DMS53 treated with DMSO at 0.1 percent for 48 hours (cell line): ENCODE measurements at regions not wholly inside any gene's neighbourhood (a gene's known extent, or its start where the extent isn't known, plus 50 kb on each side); places are given as distances from the start of the nearest gene placed in this dataset.

Experiments used
- DNase-seq: peaks from one replicate; lab custom pipeline; 2025; ENCODE audit not compliant: unreplicated experiment; lab: John Stamatoyannopoulos, UW

- DNase-seq: no peak
Measured at GRCh38 chr1:234886081-234886984, 242.3 kb downstream of the TOMM20 start.

GRCh38 chr1:234885601-234886000 lies 243.0 kb downstream of the TOMM20 start:
- DNase-seq: no peak

DNA sequence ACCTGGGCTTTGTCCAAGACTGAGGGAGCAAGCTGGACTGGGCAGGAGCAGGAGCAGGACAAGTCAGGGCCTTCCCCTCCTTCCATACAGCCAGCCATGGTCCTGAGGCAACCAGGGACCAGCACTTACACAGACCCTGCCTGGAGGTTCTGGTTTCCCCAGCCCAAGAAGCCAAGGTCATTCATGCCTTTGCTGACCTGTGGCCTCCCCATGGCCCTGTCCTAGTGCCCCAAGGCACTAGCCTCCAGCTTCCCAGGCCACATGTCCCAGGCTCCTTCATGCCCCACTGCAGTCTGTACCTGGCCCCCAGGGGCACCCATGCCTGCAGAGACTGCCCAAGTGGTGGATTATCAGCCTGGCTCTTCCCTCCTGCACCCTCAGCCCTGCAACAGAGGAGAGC lies 243.9 kb downstream of the TOMM20 start:
- no peak for DNase-seq

- DNase-seq: no peak
Measured at GRCh38 chr1:234884006-234884405, 244.6 kb downstream of the TOMM20 start.

DNA sequence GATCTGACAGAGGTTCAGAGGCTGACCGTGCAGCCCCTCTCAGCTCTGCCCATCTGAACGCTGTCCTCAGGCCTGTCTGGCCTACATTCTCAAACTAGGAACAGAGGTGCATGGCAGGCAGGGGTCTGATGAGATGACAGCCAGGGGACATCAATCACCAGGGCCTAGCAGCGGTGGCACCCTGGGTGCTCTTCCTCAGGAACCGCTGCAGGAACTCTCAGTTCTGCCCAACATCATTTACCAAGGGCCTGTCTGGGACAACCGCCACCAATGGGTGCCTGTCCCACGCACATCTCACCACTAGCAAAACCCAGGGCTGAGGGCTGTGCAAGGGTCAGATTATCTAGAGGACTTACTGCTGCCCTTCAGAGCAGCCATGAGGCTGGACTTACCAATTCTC lies 245.7 kb downstream of the TOMM20 start:
- DNase-seq: no peak

DNA sequence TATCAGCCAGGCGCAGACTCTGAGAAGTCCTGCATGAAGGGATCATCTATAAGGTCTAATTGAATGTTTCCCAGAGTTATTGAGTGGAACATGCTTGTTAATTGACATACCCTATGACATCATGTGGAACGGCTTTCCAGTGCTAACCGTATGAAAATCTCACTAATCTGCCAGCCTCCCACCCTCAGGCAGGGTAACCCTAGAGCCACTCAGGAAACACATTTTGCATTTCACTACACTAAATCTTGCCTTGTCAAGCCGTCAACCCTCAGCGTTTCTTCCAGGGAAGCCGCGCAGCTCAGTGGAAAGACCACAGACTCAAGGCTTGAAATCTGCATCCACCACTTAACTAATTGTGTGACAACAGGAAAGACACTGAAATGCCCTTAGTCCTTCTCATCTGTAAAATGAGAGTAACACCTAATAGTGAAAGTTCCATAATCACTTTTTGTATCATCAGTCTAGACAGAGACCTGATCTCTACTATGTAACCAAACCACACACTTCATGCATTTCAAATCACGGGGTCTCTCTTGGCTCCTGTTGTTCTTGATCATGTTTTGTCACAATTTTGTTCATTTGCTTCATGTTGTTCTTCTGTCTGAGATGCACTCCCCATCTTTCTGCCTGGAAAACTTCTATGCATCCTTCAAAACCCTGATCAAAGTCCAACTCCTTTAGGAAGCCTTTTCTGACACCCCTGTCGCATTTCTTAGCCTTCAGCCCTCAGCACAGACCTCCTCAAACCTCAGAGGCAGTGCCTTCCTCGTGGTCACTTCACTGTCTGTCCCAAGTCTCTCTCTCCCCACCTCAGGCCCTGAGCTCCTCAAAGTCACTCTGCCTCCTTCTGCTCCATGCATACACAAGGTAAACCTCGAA lies 246.5 kb downstream of the TOMM20 start:
- DNase-seq: no peak

DNA sequence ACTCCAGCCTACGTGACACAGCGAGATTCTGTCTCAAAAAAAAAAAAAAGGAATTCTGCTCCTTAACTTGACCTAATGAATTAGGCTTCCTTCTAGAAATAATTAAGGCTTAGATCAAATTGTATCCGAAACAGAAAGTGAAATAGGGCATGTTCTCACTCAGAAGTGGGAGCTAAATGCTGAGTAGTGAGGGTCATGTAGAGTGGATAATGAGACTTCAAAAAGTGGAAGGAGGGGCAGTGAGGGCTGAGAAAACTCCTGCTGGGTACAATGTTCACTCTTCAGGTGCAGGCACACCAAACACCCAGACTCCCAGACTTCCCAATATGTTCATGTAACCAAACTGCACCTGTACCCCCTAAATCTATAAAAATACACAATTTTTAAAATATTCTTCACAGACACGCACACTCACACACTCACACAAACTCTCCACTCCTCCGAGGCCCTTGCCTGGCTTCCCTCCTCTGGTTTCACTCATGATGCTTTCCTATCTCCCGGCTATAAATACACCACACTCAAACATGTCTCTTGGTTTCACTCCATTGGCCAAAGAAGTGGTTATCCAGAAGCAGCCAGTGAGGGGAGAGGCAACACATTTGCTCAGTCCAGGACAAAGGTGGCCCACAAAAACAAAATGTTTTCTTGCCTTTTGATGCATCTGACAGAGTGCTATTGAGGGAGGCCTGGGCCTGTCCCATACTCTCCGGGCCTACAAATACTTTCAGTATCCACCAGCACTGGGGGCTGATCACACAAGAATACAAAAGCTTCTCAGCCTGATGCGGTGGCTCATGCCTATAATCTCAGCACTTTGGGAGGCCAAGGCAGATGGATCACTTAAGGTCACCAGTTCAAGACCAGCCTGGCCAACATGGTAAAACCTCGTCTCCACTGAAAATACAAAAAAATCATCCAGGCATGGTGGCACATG lies 249.2 kb downstream of the TOMM20 start:
- peak; percentile 58 for DNase-seq

DNA sequence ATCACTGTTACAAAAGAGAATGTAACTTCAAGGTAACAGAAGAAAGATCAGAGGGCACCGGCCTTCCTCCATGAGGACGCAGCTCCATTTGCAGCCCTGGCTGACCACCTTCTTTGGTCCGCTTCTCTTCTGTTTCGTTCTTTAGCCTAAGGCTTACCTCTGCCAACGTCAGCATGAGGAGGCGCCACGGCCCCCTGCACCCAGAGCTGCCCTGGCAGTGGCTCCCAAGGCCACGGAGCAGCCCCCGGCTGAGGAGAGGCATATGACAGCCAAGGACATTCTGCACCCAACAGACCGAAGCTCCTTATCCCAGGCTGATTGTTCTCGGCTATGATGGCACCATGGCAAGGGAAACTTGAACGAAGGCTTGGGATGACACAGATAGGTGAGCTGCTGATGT lies 250.3 kb downstream of the TOMM20 start:
- DNase-seq: no peak

- no peak for DNase-seq
Measured at GRCh38 chr1:234877761-234878160, 250.9 kb downstream of the TOMM20 start.

DNA sequence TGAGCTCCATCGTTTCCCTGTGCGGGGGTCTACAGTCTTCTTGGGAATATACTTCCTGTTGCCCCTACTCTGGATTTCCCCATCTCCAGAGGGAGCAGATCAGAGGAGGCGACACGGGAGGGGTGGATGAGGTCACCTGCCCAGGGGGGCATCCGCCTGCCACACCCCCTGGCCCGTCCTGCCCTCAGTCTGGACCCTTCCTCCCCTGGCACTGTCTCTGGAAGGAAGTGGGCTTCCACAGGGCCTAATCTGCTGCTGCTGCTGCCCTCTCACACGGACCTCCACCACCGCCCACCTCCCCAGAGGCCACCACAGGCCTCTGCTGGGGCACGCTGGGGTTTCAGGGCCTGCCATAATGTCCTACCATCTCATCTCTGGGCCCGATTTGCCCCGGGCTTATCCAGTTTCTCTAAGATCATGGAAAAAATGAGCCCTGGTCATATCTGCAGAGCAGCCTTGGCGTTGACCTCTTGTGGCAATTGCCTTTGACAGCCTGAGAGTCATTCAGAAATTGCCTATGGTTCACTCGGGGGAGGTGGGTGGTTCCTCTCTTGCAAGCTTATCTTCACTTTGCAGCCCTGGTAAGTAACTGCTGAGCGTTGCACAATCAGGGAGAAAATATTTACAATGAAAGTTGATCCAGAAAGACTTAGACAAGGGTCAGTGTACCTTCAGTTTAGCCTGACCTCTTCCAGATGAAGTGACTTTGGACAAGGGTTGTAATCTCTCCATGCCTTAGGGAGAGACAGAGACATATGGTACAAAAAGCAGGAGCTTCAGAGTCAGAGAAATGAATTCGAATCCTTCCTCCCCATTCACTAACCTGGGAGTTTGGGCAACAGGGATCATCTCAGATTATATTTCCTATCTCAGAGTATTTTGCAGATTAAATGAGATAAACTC lies 252.4 kb downstream of the TOMM20 start:
- peak; percentile 56 for DNase-seq

DNA sequence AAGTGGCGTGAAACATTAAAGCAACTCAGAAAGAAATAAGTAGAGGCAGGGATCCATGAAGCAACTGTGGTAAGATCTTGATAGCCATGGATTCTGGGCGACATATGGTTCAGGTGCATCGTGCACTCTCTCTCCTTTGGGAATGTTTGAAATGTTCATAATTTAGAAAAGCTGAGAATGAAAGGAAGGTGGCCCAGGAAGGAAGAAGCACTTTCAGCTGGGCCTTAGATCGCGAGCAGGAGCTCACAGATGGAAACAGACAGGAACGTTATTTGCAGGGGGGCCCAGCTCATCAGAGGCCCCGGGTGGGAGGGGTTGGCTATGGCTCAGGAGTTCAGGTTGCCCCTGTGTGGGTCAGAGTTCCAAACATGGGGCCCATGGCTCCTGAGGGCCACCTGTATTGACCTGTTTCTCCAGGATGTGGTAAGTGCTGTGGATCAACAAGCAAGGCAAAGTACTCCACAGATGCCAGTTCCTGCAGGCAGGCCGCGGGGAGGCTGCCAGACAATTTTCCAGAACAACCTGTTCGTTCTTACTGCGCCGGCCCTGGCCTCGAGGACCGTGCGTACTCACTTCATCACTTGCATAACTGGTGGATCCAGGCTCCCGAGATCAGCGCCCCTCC lies 253.2 kb downstream of the TOMM20 start:
- no peak for DNase-seq

- DNase-seq: no peak
Measured at GRCh38 chr1:234874291-234875288, 254.0 kb downstream of the TOMM20 start.

GRCh38 chr1:234871710-234872271 lies 256.8 kb downstream of the TOMM20 start:
- no peak for DNase-seq

GRCh38 chr1:234871039-234871709 lies 257.5 kb downstream of the TOMM20 start:
- DNase-seq: no peak

- DNase-seq: no peak
Measured at GRCh38 chr1:234870020-234870981, 258.3 kb downstream of the TOMM20 start.
